GM10266 (cell line): ENCODE measurements at regions not wholly inside any gene's neighbourhood (a gene's known extent, or its start where the extent isn't known, plus 50 kb on each side); places are given as distances from the start of the nearest gene placed in this dataset.
"Not testable (repeated sequence)": the region's sequence is repeated elsewhere in the genome, so short reads cannot be mapped to it uniquely, and the experiment has no call there.

ENCODE experiments used
- DNase-seq: peaks from one replicate; pipeline ENCODE4 v3.0.0; 2012; ENCODE audit errors: extremely low spot score
- CTCF ChIP-seq: IDR thresholded peaks from 2 replicates; pipeline ENCODE4 v1.5.1; 2012; ENCODE audit warnings: mild to moderate bottlenecking, low read depth; ENCODE audit not compliant: control insufficient read depth, insufficient read depth; ENCODE audit errors: missing control alignments

- no peak for DNase-seq
- TF ChIP-seq CTCF, result no peak
Measured at GRCh38 chr2:2787301-2787907, 456.3 kb upstream of the MYT1L start.

- no peak for DNase-seq
- no peak for TF ChIP-seq CTCF
Measured at GRCh38 chr2:2782007-2782406, 450.9 kb upstream of the MYT1L start.

- DNase-seq, result no peak
- no peak for TF ChIP-seq CTCF
Measured at GRCh38 chr2:2779727-2780126, 448.7 kb upstream of the MYT1L start.

GRCh38 chr2:2777876-2778275, 446.8 kb upstream of the MYT1L start:
- TF ChIP-seq CTCF, result no peak
- DNase-seq, result no peak

GRCh38 chr2:2777213-2777612, 446.1 kb upstream of the MYT1L start:
- no peak for DNase-seq

DNA sequence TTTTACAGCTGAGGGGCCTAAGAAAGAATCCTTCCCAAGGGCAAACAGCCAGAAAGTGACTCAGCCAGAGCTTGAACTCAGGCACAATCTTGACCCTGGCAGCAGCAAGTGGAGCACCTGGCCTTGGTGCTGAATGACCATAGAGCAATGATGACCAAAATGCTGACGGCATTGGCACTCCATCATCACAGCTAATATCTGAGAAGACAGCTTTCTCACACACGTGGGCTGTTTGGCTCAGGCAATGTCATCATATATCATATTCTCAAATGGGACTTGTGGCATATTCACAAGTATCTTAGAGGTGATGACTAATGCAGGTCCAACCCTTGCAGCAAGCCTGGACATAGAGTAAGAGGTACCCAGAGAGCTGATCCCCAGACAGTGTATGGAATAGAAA, 443.9 kb upstream of the MYT1L start:
- TF ChIP-seq CTCF, result no peak
- no peak for DNase-seq

More at GRCh38 chr2:2777213-2777612, 446.1 kb upstream of the MYT1L start:
- no peak for TF ChIP-seq CTCF

DNA sequence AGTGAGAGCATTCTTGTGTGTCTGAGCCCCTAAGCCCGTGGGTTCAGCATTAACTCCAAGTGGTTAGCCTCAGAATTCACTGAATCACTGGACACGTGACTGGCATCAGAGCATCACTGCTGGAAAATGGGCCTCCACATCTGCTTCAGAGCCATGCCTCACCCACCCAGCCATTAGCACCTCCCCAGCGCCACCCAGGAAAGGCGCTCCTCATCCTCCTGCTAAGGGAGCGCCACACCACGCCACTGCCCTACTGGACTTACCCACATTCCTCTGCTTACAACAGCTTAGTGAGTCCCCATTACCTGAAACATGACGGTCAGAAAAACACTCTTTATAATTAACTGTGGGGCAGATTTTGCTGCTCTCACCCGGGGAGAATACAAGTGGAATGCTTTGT, 442.6 kb upstream of the MYT1L start:
- TF ChIP-seq CTCF, result no peak
- DNase-seq, result no peak

DNA sequence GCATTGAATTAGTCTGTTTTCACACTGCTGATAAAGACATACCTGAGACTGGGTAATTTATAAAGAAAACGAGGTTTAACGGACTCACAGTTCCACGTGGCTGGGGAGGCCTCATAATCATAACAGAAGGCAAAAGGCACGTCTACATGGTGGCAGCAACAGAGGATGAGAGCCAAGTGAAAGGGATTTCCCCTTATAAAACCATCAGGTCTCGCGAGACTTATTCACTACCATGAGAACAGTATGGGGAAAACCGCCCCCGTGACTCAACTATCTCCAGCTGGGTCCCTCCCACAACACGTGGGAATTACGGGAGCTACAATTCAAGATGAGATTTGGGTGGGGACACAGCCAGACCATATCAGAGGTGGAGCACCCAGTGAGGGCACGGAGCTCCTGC, 442.0 kb upstream of the MYT1L start:
- DNase-seq, result not testable (repeated sequence)
